ENCODE measurements at regions not wholly inside any gene's neighbourhood (a gene's known extent, or its start where the extent isn't known, plus 50 kb on each side); places are given as distances from the start of the nearest gene placed in this dataset.

DNA sequence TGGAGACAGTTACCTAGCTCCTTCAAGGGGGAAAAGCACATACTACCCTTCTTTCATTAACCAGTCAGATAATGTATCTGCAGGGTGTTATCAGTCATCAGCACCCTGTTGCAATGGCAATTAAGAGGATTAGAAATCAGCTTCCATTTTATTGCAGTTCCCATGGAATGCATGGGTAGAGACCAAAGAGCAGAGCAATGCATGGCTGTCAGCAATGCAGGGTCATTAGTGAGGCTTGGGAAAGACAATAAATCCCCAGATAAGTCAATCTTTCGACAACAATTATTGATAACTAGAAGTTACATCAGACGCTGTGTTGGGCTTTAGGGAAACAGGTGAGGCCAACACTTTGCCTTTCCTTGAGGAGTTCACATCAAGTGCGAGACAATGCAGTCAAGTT, 150.9 kb downstream of the MAFB start:
- TF ChIP-seq POLR2AphosphoS5 (IDR thresholded peaks at IDR 0.05) (no peak), CTCF (IDR thresholded peaks at IDR 0.05) (no peak), EP300 (IDR thresholded peaks at IDR 0.05) (no peak), POLR2A (IDR thresholded peaks at IDR 0.05) (no peak)
- DNase-seq: no peak
- WGBS, 5 donors: 69 to 82% (median 76%) methylated on average over 3 of the region's 3 CpGs
- Histone ChIP-seq H3K27me3 (no peaks in the 10 kb centered on the region), H3K27ac (no peak overlapping the region), H3K9me3 (peaks cover 0 to under 1% (median 0%) of the 10 kb centered on the region in 4 donors), H3K4me1 (no peaks in the 10 kb centered on the region), H3K4me3 (no peak overlapping the region), H3K36me3 (no peaks in the 10 kb centered on the region)
- intact Hi-C loops (cut with DNase I; ENCODE audit: low total_unique reads): no loop called here

GRCh38 chr20:40536808-40537207, 152.2 kb downstream of the MAFB start:
- WGBS, 5 donors: 73 to 81% (median 80%) methylated on average over 4 of the region's 4 CpGs
- no peaks in the 10 kb centered on the region for H3K4me1 ChIP-seq
- H3K9me3 ChIP-seq: peaks cover 0 to 14% (median 8%) of the 10 kb centered on the region in 4 donors
- intact Hi-C loops (cut with DNase I; ENCODE audit: low total_unique reads): no loop called here
- TF ChIP-seq CTCF (IDR thresholded peaks at IDR 0.05): no peak
- no peak for TF ChIP-seq EP300 (IDR thresholded peaks at IDR 0.05)
- TF ChIP-seq POLR2A (IDR thresholded peaks at IDR 0.05): no peak
- TF ChIP-seq POLR2AphosphoS5 (IDR thresholded peaks at IDR 0.05): no peak
- H3K4me3 ChIP-seq: no peak overlapping the region
- no peaks in the 10 kb centered on the region for H3K36me3 ChIP-seq
- H3K27ac ChIP-seq: no peak overlapping the region
- no peaks in the 10 kb centered on the region for H3K27me3 ChIP-seq
- DNase-seq: no peak

GRCh38 chr20:40535816-40536215, 153.2 kb downstream of the MAFB start:
- TF ChIP-seq POLR2A (IDR thresholded peaks at IDR 0.05) (no peak), EP300 (IDR thresholded peaks at IDR 0.05) (no peak), POLR2AphosphoS5 (IDR thresholded peaks at IDR 0.05) (no peak), CTCF (IDR thresholded peaks at IDR 0.05) (no peak)
- no peaks in the 10 kb centered on the region for H3K27me3 ChIP-seq
- H3K4me3 ChIP-seq: no peak overlapping the region
- H3K36me3 ChIP-seq: no peaks in the 10 kb centered on the region
- WGBS, 5 donors: 72 to 86% (median 82%) methylated on average over 8 of the region's 8 CpGs
- H3K4me1 ChIP-seq: no peaks in the 10 kb centered on the region
- H3K27ac ChIP-seq: no peak overlapping the region
- H3K9me3 ChIP-seq: peaks cover 0 to 24% (median 17%) of the 10 kb centered on the region in 4 donors
- no peak for DNase-seq
- intact Hi-C loops (cut with DNase I; ENCODE audit: low total_unique reads): no loop called here

DNA sequence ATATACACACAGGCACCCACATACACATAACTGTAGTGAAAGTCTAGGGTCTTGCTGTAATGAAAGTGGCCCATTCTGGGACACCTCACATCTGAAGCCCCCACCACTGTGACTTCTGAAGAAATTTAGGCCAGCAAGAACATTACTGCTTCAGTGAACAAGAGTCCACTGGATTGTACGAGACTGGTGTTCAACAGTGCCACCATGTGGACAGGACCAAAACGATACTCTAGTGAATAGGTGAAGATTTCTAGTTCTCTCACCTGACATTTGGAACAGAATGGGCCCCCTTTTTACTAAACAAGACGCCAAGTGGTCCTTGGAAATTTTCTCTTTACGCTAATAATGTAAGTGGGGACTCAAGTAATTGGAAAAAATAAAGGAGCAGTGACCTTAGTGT, 156.9 kb downstream of the MAFB start:
- Histone ChIP-seq H3K4me3 (no peak overlapping the region), H3K27me3 (no peaks in the 10 kb centered on the region), H3K27ac (no peak overlapping the region), H3K9me3 (peaks cover 0 to 31% (median 19%) of the 10 kb centered on the region in 4 donors), H3K4me1 (no peaks in the 10 kb centered on the region), H3K36me3 (no peaks in the 10 kb centered on the region)
- 56 to 74% (median 69%) methylated on average over 4 of the region's 4 CpGs for WGBS, 5 donors
- DNase-seq: no peak
- TF ChIP-seq EP300 (IDR thresholded peaks at IDR 0.05) (no peak), CTCF (IDR thresholded peaks at IDR 0.05) (no peak), POLR2AphosphoS5 (IDR thresholded peaks at IDR 0.05) (no peak), POLR2A (IDR thresholded peaks at IDR 0.05) (no peak)
- intact Hi-C loops (cut with DNase I; ENCODE audit: low total_unique reads): no loop called here

All from stomach (tissue), 8 donors.